ENCODE measurements at regions not wholly inside any gene's neighbourhood (a gene's known extent, or its start where the extent isn't known, plus 50 kb on each side); places are given as distances from the start of the nearest gene placed in this dataset.

- TF ChIP-seq EZH2 (IDR thresholded peaks at IDR 0.05) (no peak), CTCF (IDR thresholded peaks at IDR 0.05) (no peak)
These were observed 138.7 kb downstream of the YTHDC2 start for GRCh38 chr5:113652161-113652560.
